ENCODE measurements at regions not wholly inside any gene's neighbourhood (a gene's known extent, or its start where the extent isn't known, plus 50 kb on each side); places are given as distances from the start of the nearest gene placed in this dataset.

DNA sequence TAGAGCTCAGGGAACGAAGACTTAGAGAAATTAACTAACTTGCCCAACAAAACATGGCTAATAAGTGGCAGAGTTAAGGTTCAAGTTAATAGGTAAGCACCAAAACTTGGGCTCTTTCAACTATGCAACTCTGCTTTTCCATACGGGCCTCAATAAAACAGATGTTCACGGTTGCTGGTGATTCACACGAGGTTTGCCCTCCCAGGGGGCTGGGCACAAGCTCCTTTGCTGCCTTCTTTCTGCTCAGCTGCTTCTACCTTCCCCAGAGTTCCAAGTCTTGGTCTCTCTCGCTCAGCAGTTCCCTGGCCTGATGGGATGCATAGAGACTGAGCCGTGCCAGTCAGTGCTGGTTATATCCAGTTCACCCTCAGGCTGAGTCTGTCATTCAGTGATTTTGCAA lies 217.9 kb downstream of the SREK1 start (continued):
- TF ChIP-seq, protein P1, sequence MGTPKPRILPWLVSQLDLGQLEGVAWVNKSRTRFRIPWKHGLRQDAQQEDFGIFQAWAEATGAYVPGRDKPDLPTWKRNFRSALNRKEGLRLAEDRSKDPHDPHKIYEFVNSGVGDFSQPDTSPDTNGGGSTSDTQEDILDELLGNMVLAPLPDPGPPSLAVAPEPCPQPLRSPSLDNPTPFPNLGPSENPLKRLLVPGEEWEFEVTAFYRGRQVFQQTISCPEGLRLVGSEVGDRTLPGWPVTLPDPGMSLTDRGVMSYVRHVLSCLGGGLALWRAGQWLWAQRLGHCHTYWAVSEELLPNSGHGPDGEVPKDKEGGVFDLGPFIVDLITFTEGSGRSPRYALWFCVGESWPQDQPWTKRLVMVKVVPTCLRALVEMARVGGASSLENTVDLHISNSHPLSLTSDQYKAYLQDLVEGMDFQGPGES (IDR thresholded peaks at IDR 0.05; ENCODE audit: low read depth, low read length) = no peak

- Histone ChIP-seq H3K4me3 (ENCODE audit: low read depth in 2 of 2, low read length in 1 of 2) (no peak overlapping the region), H3K27ac (ENCODE audit: low read depth in 2 of 2, low read length in 1 of 2) (peak overlapping the region in 1 of 2 experiments; percentile 25; a peak in 1 of 4 replicates), H3F3A (replicated peaks; ENCODE audit: insufficient read depth) (no peaks in the 10 kb centered on the region), H3K9me3 (no peaks in the 10 kb centered on the region), H3K4me2 (no peak overlapping the region), H2AFZ (ENCODE audit: low read depth) (no peak overlapping the region), H3K36me3 (replicated peaks in 1 of 2; ENCODE audit: control insufficient read depth in 1 of 2, insufficient read depth in 2 of 2, low read length in 1 of 2) (no peaks in the 10 kb centered on the region), H3K27me3 (ENCODE audit: insufficient read depth) (0 out of 2 replicates have a peak, but pooled peaks cover 5% of the 10 kb centered on the region), H3K9me2 (no peaks in the 10 kb centered on the region), H4K20me1 (ENCODE audit: insufficient read depth) (no peaks in the 10 kb centered on the region), H3K9ac (no peak overlapping the region), H3K4me1 (ENCODE audit: control insufficient read depth in 1 of 2, insufficient read depth in 2 of 2, low read depth in 1 of 2, low read length in 1 of 2) (peaks cover 0 to 13% of the 10 kb centered on the region in 2 experiments; a peak in 2 of 4 replicates), H3K79me2 (ENCODE audit: insufficient read depth) (no peaks in the 10 kb centered on the region)
- no peak for DNase-seq
- 61% methylated on average over 4 of the region's 4 CpGs for WGBS (ENCODE audit: low lambda C conversion rate)
- ChIA-PET CTCF (interaction anchor here (0.6 kb wide), 1 partner anchor 191 kb away, joined by 3 read pairs; no protein-coding TSS in a partner anchor), POLR2A (no interaction called here)
- TF ChIP-seq TAF1 (IDR thresholded peaks at IDR 0.05; ENCODE audit: borderline replicate concordance, low read depth, low read length) (no peak), NRF1 (IDR thresholded peaks at IDR 0.05; ENCODE audit: low read depth, low read length) (no peak), RXRA (IDR thresholded peaks at IDR 0.05; ENCODE audit: borderline replicate concordance, low read depth) (no peak), GABPA (IDR thresholded peaks at IDR 0.05; ENCODE audit: low read depth) (no peak), FOXM1 (IDR thresholded peaks at IDR 0.05; ENCODE audit: low read depth) (no peak), GATA2 (CRISPR knock-in tag; IDR thresholded peaks at IDR 0.05) (no peak; the same call in 1 of the 2 replicates), PBX3 (IDR thresholded peaks at IDR 0.05) (no peak), JUND (IDR thresholded peaks at IDR 0.05) (no peak), NFIC (IDR thresholded peaks at IDR 0.05; ENCODE audit: borderline replicate concordance) (no peak), YY1 (IDR thresholded peaks at IDR 0.05; ENCODE audit: low read depth) (no peak), RCOR1 (IDR thresholded peaks at IDR 0.05; ENCODE audit: low read length) (no peak)
- TF ChIP-seq, protein P2, sequence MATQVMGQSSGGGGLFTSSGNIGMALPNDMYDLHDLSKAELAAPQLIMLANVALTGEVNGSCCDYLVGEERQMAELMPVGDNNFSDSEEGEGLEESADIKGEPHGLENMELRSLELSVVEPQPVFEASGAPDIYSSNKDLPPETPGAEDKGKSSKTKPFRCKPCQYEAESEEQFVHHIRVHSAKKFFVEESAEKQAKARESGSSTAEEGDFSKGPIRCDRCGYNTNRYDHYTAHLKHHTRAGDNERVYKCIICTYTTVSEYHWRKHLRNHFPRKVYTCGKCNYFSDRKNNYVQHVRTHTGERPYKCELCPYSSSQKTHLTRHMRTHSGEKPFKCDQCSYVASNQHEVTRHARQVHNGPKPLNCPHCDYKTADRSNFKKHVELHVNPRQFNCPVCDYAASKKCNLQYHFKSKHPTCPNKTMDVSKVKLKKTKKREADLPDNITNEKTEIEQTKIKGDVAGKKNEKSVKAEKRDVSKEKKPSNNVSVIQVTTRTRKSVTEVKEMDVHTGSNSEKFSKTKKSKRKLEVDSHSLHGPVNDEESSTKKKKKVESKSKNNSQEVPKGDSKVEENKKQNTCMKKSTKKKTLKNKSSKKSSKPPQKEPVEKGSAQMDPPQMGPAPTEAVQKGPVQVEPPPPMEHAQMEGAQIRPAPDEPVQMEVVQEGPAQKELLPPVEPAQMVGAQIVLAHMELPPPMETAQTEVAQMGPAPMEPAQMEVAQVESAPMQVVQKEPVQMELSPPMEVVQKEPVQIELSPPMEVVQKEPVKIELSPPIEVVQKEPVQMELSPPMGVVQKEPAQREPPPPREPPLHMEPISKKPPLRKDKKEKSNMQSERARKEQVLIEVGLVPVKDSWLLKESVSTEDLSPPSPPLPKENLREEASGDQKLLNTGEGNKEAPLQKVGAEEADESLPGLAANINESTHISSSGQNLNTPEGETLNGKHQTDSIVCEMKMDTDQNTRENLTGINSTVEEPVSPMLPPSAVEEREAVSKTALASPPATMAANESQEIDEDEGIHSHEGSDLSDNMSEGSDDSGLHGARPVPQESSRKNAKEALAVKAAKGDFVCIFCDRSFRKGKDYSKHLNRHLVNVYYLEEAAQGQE (IDR thresholded peaks at IDR 0.05; ENCODE audit: low read depth, low read length) = no peak
- TF ChIP-seq, protein P1 (IDR thresholded peaks at IDR 0.05; ENCODE audit: low read depth, low read length) = no peak
- TF ChIP-seq, protein P3, sequence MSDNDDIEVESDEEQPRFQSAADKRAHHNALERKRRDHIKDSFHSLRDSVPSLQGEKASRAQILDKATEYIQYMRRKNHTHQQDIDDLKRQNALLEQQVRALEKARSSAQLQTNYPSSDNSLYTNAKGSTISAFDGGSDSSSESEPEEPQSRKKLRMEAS (IDR thresholded peaks at IDR 0.05; ENCODE audit: low read depth) = no peak
- TF ChIP-seq, protein P4, sequence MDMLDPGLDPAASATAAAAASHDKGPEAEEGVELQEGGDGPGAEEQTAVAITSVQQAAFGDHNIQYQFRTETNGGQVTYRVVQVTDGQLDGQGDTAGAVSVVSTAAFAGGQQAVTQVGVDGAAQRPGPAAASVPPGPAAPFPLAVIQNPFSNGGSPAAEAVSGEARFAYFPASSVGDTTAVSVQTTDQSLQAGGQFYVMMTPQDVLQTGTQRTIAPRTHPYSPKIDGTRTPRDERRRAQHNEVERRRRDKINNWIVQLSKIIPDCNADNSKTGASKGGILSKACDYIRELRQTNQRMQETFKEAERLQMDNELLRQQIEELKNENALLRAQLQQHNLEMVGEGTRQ (IDR thresholded peaks at IDR 0.05; ENCODE audit: borderline replicate concordance, low read depth, low read length) = no peak
Observed at GRCh38 chr5:66362687-66363086, 218.6 kb downstream of the SREK1 start.
